HEK293 (cell line): ENCODE measurements at regions not wholly inside any gene's neighbourhood (a gene's known extent, or its start where the extent isn't known, plus 50 kb on each side); places are given as distances from the start of the nearest gene placed in this dataset.

Experiments used
- ATF2 ChIP-seq: fragments of 450-650 bp; formaldehyde crosslinking; IDR thresholded peaks from 2 replicates; pipeline ENCODE4 v1.5.1; 2016; ENCODE audit warnings: missing biosample characterization, missing genetic modification characterization, low read depth
- CTCF ChIP-seq: fragments of 450-650 bp; formaldehyde crosslinking; IDR thresholded peaks from 2 replicates; pipeline ENCODE4 v1.5.1; 2016; ENCODE audit warnings: missing biosample characterization, missing genetic modification characterization
- GLI4 ChIP-seq: fragments of 450-650 bp; formaldehyde crosslinking; IDR thresholded peaks from 2 replicates; pipeline ENCODE4 v1.5.1; 2016; ENCODE audit warnings: missing biosample characterization, missing genetic modification characterization
- MZF1 ChIP-seq: fragments of 450-650 bp; formaldehyde crosslinking; IDR thresholded peaks from 2 replicates; pipeline ENCODE4 v1.5.1; 2017; ENCODE audit warnings: missing biosample characterization, missing genetic modification characterization, borderline replicate concordance
- PATZ1 ChIP-seq: fragments of 450-650 bp; formaldehyde crosslinking; IDR thresholded peaks from 2 replicates; pipeline ENCODE4 v1.5.1; 2016; ENCODE audit warnings: missing biosample characterization, missing genetic modification characterization
- TSHZ1 ChIP-seq: fragments of 450-650 bp; formaldehyde crosslinking; IDR thresholded peaks from 2 replicates; pipeline ENCODE4 v1.5.1; 2016; ENCODE audit warnings: missing biosample characterization, missing genetic modification characterization, borderline replicate concordance
- ZBTB8A ChIP-seq: fragments of 450-650 bp; formaldehyde crosslinking; IDR thresholded peaks from 2 replicates; pipeline ENCODE4 v1.5.1; 2016; ENCODE audit warnings: missing biosample characterization, missing genetic modification characterization
- ZFP3 ChIP-seq: fragments of 450-650 bp; formaldehyde crosslinking; IDR thresholded peaks from 2 replicates; pipeline ENCODE4 v1.5.1; 2016; ENCODE audit warnings: low read depth, missing biosample characterization, missing genetic modification characterization
- ZNF501 ChIP-seq: fragments of 450-650 bp; formaldehyde crosslinking; IDR thresholded peaks from 2 replicates; pipeline ENCODE4 v1.5.1; 2016; ENCODE audit warnings: missing biosample characterization, missing genetic modification characterization
- ZNF544 ChIP-seq: fragments of 450-650 bp; formaldehyde crosslinking; IDR thresholded peaks from 2 replicates; pipeline ENCODE4 v1.5.0; 2017; ENCODE audit warnings: missing biosample characterization, missing genetic modification characterization
- ZNF792 ChIP-seq: fragments of 450-650 bp; formaldehyde crosslinking; IDR thresholded peaks from 2 replicates; pipeline ENCODE4 v1.5.1; 2016; ENCODE audit warnings: missing biosample characterization, missing genetic modification characterization
- ZNF837 ChIP-seq: fragments of 450-650 bp; formaldehyde crosslinking; IDR thresholded peaks from 2 replicates; pipeline ENCODE4 v1.5.1; 2016; ENCODE audit warnings: missing biosample characterization, missing genetic modification characterization

GRCh38 chr7:136687693-136688322 lies 180.6 kb upstream of the CHRM2 start:
- TF ChIP-seq ZNF792 (tag by site-specific recombination) (no peak), ZNF501 (no peak), CTCF (tag by site-specific recombination) (no peak), ZNF544 (tag by site-specific recombination) (no peak), PATZ1 (tag by site-specific recombination) (no peak), ATF2 (tag by site-specific recombination) (no peak), ZNF837 (no peak), TSHZ1 (no peak), ZFP3 (tag by site-specific recombination) (no peak), ZBTB8A (tag by site-specific recombination) (no peak), GLI4 (no peak), MZF1 (tag by site-specific recombination) (no peak)
